AG10803 (cell line): ENCODE measurements at regions not wholly inside any gene's neighbourhood (a gene's known extent, or its start where the extent isn't known, plus 50 kb on each side); places are given as distances from the start of the nearest gene placed in this dataset.

Experiments
- DNase-seq: peaks from one replicate; pipeline ENCODE4 v3.0.0; 2010; ENCODE audit warnings: low read depth
- H3K4me3 ChIP-seq: 2 replicates; pipeline ENCODE4 v1.5.1; 2011; ENCODE audit warnings: mild to moderate bottlenecking, low read length, control low read depth
- CTCF ChIP-seq: conservative IDR thresholded peaks from 2 replicates; pipeline ENCODE4 v1.5.1; 2011; ENCODE audit warnings: mild to moderate bottlenecking, low read length, control low read depth, inconsistent platforms

- no peak for DNase-seq
- H3K4me3 ChIP-seq = no peak overlapping the region
- no peak for TF ChIP-seq CTCF
These were observed 726.7 kb downstream of the PCDH18 start for GRCh38 chr4:136805617-136806016.

- TF ChIP-seq CTCF = no peak
- H3K4me3 ChIP-seq = no peak overlapping the region
- DNase-seq = no peak
These were observed 728.9 kb downstream of the PCDH18 start for GRCh38 chr4:136803433-136803832.

GRCh38 chr4:136800248-136800647 lies 732.0 kb downstream of the PCDH18 start:
- H3K4me3 ChIP-seq = no peak overlapping the region
- no peak for TF ChIP-seq CTCF
- DNase-seq = no peak

- H3K4me3 ChIP-seq = no peak overlapping the region
- DNase-seq = no peak
These were observed 735.3 kb downstream of the PCDH18 start for GRCh38 chr4:136796953-136797352.

GRCh38 chr4:136793848-136794247 lies 738.4 kb downstream of the PCDH18 start:
- H3K4me3 ChIP-seq = no peak overlapping the region
- no peak for DNase-seq
- TF ChIP-seq CTCF = no peak

More at GRCh38 chr4:136796953-136797352, 735.3 kb downstream of the PCDH18 start:
- no peak for TF ChIP-seq CTCF

- DNase-seq = no peak
- TF ChIP-seq CTCF = no peak
- H3K4me3 ChIP-seq = no peak overlapping the region
These were observed 748.0 kb downstream of the PCDH18 start for GRCh38 chr4:136784326-136784725.

- TF ChIP-seq CTCF = no peak
- H3K4me3 ChIP-seq = no peak overlapping the region
- DNase-seq = no peak
These were observed 762.6 kb downstream of the PCDH18 start for GRCh38 chr4:136769717-136770116.
